Esophagus squamous epithelium (tissue), 4 donors: ENCODE measurements at regions not wholly inside any gene's neighbourhood (a gene's known extent, or its start where the extent isn't known, plus 50 kb on each side); places are given as distances from the start of the nearest gene placed in this dataset.

ENCODE experiments used
- POLR2A ChIP-seq, 4 donors: fragments of 450-650 bp; IDR thresholded peaks; one replicate each; pipeline ENCODE4 v1.6.1; 2017; ENCODE audit warnings: antibody characterized with exemption in 4 of 4, mild to moderate bottlenecking in 4 of 4, moderate library complexity in 3 of 4
- TF ChIP-seq, protein P1 (sequence below), 6 experiments: fragments of 450-650 bp in 4 of 6; fragments of 200-600 bp in 2 of 6; sonication (generic) in 2 of 6; IDR thresholded peaks; one replicate each; pipeline ENCODE4 v1.5.1; 2016 to 2019; ENCODE audit warnings: antibody characterized with exemption in 6 of 6, mild to moderate bottlenecking in 4 of 6, moderate library complexity in 4 of 6

DNA sequence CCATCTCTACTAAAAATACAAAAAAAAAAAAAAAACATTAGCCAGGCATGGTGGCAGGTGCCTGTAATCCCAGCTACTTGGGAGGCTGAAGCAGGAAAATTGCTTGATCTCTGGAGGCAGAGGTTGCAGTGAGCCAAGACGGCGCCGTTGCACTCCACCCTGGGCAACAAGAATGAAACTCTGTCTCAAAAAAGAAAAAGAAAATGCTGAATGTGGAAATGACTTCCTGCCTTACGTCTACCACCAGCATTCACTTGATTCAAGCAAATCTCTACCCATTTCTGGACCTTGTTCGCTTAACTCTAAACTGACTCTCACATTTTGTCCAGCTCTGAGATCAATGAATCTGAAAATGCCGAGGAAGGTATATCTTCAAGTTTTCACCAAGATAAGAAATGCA is 825.3 kb downstream of the TRIB2 start:
- TF ChIP-seq, protein P1, sequence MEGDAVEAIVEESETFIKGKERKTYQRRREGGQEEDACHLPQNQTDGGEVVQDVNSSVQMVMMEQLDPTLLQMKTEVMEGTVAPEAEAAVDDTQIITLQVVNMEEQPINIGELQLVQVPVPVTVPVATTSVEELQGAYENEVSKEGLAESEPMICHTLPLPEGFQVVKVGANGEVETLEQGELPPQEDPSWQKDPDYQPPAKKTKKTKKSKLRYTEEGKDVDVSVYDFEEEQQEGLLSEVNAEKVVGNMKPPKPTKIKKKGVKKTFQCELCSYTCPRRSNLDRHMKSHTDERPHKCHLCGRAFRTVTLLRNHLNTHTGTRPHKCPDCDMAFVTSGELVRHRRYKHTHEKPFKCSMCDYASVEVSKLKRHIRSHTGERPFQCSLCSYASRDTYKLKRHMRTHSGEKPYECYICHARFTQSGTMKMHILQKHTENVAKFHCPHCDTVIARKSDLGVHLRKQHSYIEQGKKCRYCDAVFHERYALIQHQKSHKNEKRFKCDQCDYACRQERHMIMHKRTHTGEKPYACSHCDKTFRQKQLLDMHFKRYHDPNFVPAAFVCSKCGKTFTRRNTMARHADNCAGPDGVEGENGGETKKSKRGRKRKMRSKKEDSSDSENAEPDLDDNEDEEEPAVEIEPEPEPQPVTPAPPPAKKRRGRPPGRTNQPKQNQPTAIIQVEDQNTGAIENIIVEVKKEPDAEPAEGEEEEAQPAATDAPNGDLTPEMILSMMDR (IDR thresholded peaks at IDR 0.05) = no peak
- TF ChIP-seq POLR2A (IDR thresholded peaks at IDR 0.05) = no peak
